Mucosa of rectum (tissue), 2 donors: ENCODE measurements at regions not wholly inside any gene's neighbourhood (a gene's known extent, or its start where the extent isn't known, plus 50 kb on each side); places are given as distances from the start of the nearest gene placed in this dataset.

Experiments
- H3K27ac ChIP-seq, 2 donors: one replicate each; pipeline ENCODE4 v1.7.0; 2013; ENCODE audit warnings: inconsistent platforms in 2 of 2, low read depth in 2 of 2, low read length in 2 of 2
- H3K27me3 ChIP-seq, 2 donors: one replicate each; pipeline ENCODE4 v1.7.0; 2013; ENCODE audit warnings: low read length in 2 of 2; ENCODE audit not compliant: control insufficient read depth in 2 of 2, insufficient read depth in 2 of 2
- H3K36me3 ChIP-seq, 2 donors: one replicate each; pipeline ENCODE4 v1.7.0; 2013; ENCODE audit warnings: low read length in 2 of 2; ENCODE audit not compliant: control insufficient read depth in 2 of 2, insufficient read depth in 2 of 2
- H3K4me1 ChIP-seq, 2 donors: one replicate each; pipeline ENCODE4 v1.7.0; 2013; ENCODE audit warnings: low read length in 2 of 2, mild to moderate bottlenecking in 1 of 2; ENCODE audit not compliant: control insufficient read depth in 2 of 2, insufficient read depth in 2 of 2
- H3K4me3 ChIP-seq, 2 donors: one replicate each; pipeline ENCODE4 v1.7.0; 2013; ENCODE audit warnings: low read length in 2 of 2
- H3K9ac ChIP-seq, 2 donors: one replicate each; pipeline ENCODE4 v1.7.0; 2013; ENCODE audit warnings: low read length in 2 of 2, low read depth in 1 of 2, mild to moderate bottlenecking in 1 of 2
- H3K9me3 ChIP-seq, 2 donors: one replicate each; pipeline ENCODE4 v1.7.0; 2013; ENCODE audit warnings: low read length in 2 of 2; ENCODE audit not compliant: control insufficient read depth in 2 of 2
- donor health status: healthy.
- donor health status: Normal muscosa, but diverticular disease.

GRCh38 chr13:53340505-53341143 lies 312.0 kb downstream of the OLFM4 start:
- Histone ChIP-seq H3K36me3 (no peaks in the 10 kb centered on the region), H3K9ac (no peak overlapping the region), H3K4me3 (no peak overlapping the region), H3K9me3 (peaks cover 0 to 2% of the 10 kb centered on the region in 2 donors), H3K27me3 (no peaks in the 10 kb centered on the region), H3K4me1 (no peaks in the 10 kb centered on the region), H3K27ac (no peak overlapping the region)

GRCh38 chr13:53341144-53341510 lies 312.5 kb downstream of the OLFM4 start:
- Histone ChIP-seq H3K27me3 (no peaks in the 10 kb centered on the region), H3K27ac (no peak overlapping the region), H3K4me3 (no peak overlapping the region), H3K36me3 (no peaks in the 10 kb centered on the region), H3K9ac (no peak overlapping the region), H3K4me1 (no peaks in the 10 kb centered on the region), H3K9me3 (peaks cover 0 to 2% of the 10 kb centered on the region in 2 donors)

- Histone ChIP-seq H3K36me3 (no peaks in the 10 kb centered on the region), H3K9ac (no peak overlapping the region), H3K4me1 (no peaks in the 10 kb centered on the region), H3K9me3 (no peaks in the 10 kb centered on the region), H3K4me3 (no peak overlapping the region), H3K27me3 (no peaks in the 10 kb centered on the region), H3K27ac (no peak overlapping the region)
Measured at GRCh38 chr13:53342623-53343360, 314.2 kb downstream of the OLFM4 start.

GRCh38 chr13:53343361-53343744 lies 314.7 kb downstream of the OLFM4 start:
- no peaks in the 10 kb centered on the region for H3K9me3 ChIP-seq
- no peaks in the 10 kb centered on the region for H3K4me1 ChIP-seq
- H3K27me3 ChIP-seq, result no peaks in the 10 kb centered on the region
- H3K27ac ChIP-seq, result no peak overlapping the region
- no peak overlapping the region for H3K4me3 ChIP-seq
- no peak overlapping the region for H3K9ac ChIP-seq
- no peaks in the 10 kb centered on the region for H3K36me3 ChIP-seq

GRCh38 chr13:53351021-53351420 lies 322.4 kb downstream of the OLFM4 start:
- Histone ChIP-seq H3K4me3 (no peak overlapping the region), H3K9me3 (peaks cover 0 to 2% of the 10 kb centered on the region in 2 donors), H3K4me1 (no peaks in the 10 kb centered on the region), H3K9ac (no peak overlapping the region), H3K36me3 (no peaks in the 10 kb centered on the region), H3K27ac (no peak overlapping the region), H3K27me3 (no peaks in the 10 kb centered on the region)

GRCh38 chr13:53357582-53357981 lies 329.0 kb downstream of the OLFM4 start:
- no peak overlapping the region for H3K9ac ChIP-seq
- no peaks in the 10 kb centered on the region for H3K4me1 ChIP-seq
- peaks cover 0 to 2% of the 10 kb centered on the region in 2 donors for H3K9me3 ChIP-seq
- no peak overlapping the region for H3K4me3 ChIP-seq
- no peak overlapping the region for H3K27ac ChIP-seq
- H3K27me3 ChIP-seq, result no peaks in the 10 kb centered on the region
- H3K36me3 ChIP-seq, result no peaks in the 10 kb centered on the region

- Histone ChIP-seq H3K4me3 (no peak overlapping the region), H3K4me1 (no peaks in the 10 kb centered on the region), H3K27me3 (no peaks in the 10 kb centered on the region), H3K9me3 (no peaks in the 10 kb centered on the region), H3K27ac (no peak overlapping the region), H3K9ac (no peak overlapping the region), H3K36me3 (no peaks in the 10 kb centered on the region)
Measured at GRCh38 chr13:53368948-53369347, 340.3 kb downstream of the OLFM4 start.

- Histone ChIP-seq H3K9ac (no peak overlapping the region), H3K27me3 (no peaks in the 10 kb centered on the region), H3K36me3 (no peaks in the 10 kb centered on the region), H3K27ac (no peak overlapping the region), H3K9me3 (no peaks in the 10 kb centered on the region), H3K4me1 (no peaks in the 10 kb centered on the region), H3K4me3 (no peak overlapping the region)
Measured at GRCh38 chr13:53379485-53379884, 350.9 kb downstream of the OLFM4 start.

- no peak overlapping the region for H3K9ac ChIP-seq
- H3K36me3 ChIP-seq, result no peaks in the 10 kb centered on the region
- no peaks in the 10 kb centered on the region for H3K27me3 ChIP-seq
- H3K27ac ChIP-seq, result no peak overlapping the region
- no peak overlapping the region for H3K4me3 ChIP-seq
- no peaks in the 10 kb centered on the region for H3K9me3 ChIP-seq
- H3K4me1 ChIP-seq, result no peaks in the 10 kb centered on the region
Measured at GRCh38 chr13:53382008-53382407, 353.4 kb downstream of the OLFM4 start.

- Histone ChIP-seq H3K27ac (no peak overlapping the region), H3K4me3 (no peak overlapping the region), H3K27me3 (no peaks in the 10 kb centered on the region), H3K4me1 (no peaks in the 10 kb centered on the region), H3K9ac (no peak overlapping the region), H3K9me3 (no peaks in the 10 kb centered on the region), H3K36me3 (no peaks in the 10 kb centered on the region)
Measured at GRCh38 chr13:53398051-53398450, 369.4 kb downstream of the OLFM4 start.
